ENCODE measurements at regions not wholly inside any gene's neighbourhood (a gene's known extent, or its start where the extent isn't known, plus 50 kb on each side); places are given as distances from the start of the nearest gene placed in this dataset.

DNA sequence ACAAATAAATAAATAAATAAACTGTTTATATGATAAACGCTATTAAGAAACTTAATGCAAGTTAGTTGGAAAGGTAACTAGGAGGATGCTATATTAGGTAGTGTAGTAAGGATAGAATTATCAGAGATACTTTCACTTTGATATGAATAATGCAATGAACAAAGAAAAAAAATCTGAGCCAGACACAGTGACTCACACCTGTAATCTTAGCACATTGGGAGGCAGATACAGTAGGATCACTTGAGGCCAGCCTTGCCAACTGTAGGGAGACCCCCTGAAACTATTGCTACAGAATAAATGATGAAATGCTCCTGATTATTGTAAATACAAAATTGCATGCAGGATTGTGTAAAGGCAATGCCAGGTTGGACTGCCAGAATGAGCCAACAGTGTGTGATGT, 109.2 kb downstream of the ANXA2R start:
- TF ChIP-seq, protein P1, sequence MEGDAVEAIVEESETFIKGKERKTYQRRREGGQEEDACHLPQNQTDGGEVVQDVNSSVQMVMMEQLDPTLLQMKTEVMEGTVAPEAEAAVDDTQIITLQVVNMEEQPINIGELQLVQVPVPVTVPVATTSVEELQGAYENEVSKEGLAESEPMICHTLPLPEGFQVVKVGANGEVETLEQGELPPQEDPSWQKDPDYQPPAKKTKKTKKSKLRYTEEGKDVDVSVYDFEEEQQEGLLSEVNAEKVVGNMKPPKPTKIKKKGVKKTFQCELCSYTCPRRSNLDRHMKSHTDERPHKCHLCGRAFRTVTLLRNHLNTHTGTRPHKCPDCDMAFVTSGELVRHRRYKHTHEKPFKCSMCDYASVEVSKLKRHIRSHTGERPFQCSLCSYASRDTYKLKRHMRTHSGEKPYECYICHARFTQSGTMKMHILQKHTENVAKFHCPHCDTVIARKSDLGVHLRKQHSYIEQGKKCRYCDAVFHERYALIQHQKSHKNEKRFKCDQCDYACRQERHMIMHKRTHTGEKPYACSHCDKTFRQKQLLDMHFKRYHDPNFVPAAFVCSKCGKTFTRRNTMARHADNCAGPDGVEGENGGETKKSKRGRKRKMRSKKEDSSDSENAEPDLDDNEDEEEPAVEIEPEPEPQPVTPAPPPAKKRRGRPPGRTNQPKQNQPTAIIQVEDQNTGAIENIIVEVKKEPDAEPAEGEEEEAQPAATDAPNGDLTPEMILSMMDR (IDR thresholded peaks at IDR 0.05): no peak
- TF ChIP-seq EZH2 (IDR thresholded peaks at IDR 0.05): no peak
